Neural progenitor cell (in vitro differentiated cells): ENCODE measurements at regions not wholly inside any gene's neighbourhood (a gene's known extent, or its start where the extent isn't known, plus 50 kb on each side); places are given as distances from the start of the nearest gene placed in this dataset.

Experiments used
- CTCF ChIP-seq: fragments of 200-600 bp; sonication (generic); IDR thresholded peaks from 2 replicates; pipeline ENCODE4 v1.5.1; 2017; ENCODE audit warnings: antibody characterized with exemption, mild to moderate bottlenecking
- EZH2 ChIP-seq: fragments of 200-600 bp; sonication (generic); IDR thresholded peaks from 2 replicates; pipeline ENCODE4 v1.6.1; 2017; ENCODE audit warnings: antibody characterized with exemption, mild to moderate bottlenecking, moderate library complexity

- no peak for TF ChIP-seq CTCF
- TF ChIP-seq EZH2: no peak
Measured at GRCh38 chr7:12783421-12784095, 96.1 kb downstream of the ARL4A start.
